ENCODE measurements at regions not wholly inside any gene's neighbourhood (a gene's known extent, or its start where the extent isn't known, plus 50 kb on each side); places are given as distances from the start of the nearest gene placed in this dataset.
"Not testable (repeated sequence)": the region's sequence is repeated elsewhere in the genome, so short reads cannot be mapped to it uniquely, and the experiment has no call there.

DNA sequence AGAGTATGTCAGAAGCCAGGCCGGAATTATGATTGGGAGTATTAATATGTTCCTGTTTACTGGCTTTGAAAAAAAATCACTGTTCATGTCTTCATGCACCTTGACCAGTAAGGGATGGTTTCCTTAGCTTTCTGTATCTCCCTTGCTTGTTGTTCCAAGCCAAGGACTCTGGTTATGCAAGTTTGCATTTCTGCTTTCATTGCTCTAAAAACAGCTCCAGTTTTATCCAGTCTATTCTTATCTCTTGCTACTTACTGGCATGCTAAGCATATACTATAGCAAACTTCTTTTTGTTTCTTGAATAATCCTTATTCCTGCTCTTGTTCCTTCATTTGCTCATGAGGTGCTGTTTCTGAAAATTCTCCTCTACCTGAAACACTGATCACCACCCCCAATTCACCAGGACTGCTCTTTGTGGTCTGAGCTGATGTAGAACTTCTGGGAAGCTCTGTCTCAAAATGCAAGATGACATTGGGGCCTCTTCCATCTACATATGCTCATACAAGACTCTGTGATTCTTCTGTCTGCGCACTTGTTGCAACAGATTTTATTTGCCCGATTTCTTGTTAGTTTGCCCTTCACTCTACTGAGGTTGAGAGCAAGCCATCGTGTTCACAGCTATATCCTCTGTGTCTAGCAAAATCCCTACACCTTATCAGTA, 173.0 kb downstream of the EBLN2 start:
- no peak for DNase-seq

DNA sequence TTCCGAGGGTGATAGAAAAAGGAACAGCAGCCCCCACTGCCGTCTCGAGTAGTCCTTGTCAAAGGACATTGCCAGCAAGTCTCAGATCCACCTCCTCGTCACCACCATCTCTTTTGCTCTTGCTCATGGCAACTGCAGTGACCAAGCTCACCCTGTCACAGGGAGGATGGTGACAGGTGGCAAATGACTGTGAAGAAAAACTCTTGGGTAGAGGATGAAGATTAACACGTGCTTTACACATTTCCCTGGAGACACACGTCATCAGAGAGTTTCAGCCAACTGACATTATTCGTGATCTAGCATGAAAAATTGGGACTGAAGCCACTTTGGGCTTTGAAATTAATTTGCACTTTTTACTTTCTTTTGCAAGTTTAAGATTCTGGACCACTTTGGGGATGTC, 174.3 kb downstream of the EBLN2 start:
- no peak for DNase-seq

DNA sequence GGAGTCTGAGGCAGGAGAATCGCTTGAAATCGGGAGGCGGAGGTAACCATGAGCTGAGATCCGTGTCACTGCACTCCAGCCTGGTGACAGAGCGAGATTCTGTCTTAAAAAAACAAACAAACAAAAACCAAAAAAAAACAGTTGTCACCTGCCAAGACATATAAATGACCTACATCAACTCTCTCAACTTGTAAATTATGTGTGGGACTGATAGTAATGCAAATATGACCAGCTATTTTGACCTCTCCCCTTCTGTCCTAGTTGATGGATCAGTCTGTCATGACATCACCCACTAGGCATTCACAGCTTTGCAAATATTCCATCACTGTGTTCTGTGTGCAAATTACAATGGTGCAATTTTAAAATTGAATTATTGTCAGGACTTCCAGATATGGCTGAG, 175.4 kb downstream of the EBLN2 start:
- DNase-seq = no peak

DNA sequence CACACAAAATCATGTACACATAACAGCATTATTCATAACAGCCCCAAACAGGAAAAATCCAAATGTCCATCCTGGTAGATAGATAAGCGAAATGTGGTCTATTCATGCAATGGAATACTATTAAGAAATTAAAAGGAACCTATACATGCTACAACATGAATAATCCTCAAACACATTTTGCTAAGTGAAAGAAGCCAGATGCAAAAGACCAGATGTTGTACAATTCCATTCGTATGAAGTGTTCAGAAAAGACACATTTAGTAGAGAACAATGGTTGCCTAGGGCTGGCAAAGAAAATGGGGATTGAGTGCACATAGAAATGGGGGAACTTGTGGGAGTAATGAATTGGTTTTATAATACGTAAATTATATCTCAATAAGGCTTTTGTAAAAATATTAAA, 182.3 kb downstream of the EBLN2 start:
- DNase-seq = no peak

DNA sequence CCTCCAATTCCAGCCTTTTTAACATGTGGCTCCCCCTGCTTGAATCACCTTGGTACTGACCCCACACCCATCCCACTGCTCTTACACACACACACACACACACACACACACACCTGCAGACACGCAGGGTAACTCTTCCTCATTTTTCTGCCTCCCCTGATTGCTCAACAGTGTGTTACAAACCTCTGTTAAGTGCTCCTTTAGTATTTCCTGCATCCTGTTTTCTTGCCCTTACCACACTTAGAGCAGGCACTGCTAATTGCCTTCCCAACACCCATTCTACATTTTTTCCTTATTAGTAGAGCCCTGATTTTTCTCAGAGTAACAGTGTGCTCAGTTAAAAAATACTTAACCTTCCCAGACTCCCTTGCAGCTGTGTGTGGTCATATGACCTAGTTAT, 184.0 kb downstream of the EBLN2 start:
- DNase-seq = no peak

DNA sequence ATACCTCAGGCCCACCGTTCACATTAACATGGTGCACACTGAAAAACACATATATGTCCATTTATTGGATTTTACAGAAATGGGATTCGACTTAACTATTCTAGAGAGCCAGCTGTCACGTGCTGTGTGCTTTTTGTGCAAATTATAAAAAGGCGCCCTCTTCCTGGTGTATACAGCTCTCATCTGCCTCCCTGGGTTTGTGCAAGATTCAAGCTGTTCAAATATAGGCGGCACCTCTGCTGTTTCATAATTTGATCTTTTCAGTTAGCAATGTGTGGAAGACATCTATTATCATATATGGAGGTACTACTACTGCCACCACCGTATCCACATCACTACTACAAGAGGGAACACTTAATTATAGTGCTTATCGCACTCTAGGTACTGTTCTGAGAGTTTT, 187.6 kb downstream of the EBLN2 start:
- DNase-seq = no peak

DNA sequence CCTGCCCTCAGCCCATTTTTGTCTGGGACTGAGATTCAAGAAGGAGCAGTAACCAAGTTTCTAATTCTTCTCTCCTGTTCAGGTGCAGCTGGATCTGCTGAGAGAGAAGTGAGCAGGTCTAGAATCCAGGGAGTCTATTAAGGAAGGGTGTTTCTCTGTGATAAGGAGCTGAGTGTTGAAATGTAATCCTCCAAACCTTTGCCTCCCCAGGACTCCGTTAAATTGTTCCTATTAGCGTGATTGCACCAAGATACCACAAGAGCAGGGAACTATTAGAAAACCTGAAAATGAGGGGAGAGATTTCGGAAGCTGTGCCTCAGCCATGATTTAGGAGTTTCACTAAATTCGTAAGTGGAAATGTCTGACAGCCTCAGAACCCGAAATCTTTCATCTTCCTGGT, 192.6 kb downstream of the EBLN2 start:
- DNase-seq = no peak

DNA sequence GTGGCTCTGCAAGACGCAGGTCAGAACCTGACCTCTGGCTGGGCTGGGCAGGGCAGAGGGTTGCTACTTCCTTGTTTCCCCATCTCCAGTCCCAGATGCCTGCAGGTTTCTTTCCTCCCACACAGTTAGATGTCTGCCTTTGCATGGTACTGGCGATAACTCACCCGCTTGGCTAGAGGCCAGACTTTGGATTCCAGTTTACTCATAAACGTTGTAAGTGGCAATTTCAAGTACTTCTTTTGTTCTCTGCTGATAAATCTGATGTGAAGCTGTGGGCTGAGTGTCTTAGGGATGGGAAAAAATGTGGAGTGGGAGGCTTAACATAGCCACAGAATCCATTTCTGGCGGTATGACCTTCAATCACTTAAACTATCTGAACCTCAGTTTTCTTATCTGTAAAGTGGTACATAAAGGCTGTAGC, 194.2 kb downstream of the EBLN2 start:
- DNase-seq = no peak

DNA sequence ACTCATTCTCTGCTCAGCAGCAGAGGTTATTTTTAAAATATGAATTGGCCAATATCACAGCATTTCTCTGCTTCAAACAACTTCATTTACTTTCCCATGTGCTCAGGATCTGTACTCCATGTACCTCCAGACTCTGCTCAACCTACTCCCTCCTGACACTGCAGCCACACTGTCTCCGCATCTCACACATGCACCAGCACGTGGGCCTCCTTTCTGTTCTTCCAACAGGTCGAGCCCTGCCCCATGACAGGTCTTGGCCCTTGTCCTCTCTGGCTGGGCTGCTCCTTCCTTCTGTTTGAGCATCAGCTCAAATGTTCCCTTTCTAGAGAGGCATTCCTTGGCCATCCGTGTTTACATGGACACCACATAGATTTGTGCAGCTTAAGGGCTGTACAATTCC, 195.7 kb downstream of the EBLN2 start:
- no peak for DNase-seq

DNA sequence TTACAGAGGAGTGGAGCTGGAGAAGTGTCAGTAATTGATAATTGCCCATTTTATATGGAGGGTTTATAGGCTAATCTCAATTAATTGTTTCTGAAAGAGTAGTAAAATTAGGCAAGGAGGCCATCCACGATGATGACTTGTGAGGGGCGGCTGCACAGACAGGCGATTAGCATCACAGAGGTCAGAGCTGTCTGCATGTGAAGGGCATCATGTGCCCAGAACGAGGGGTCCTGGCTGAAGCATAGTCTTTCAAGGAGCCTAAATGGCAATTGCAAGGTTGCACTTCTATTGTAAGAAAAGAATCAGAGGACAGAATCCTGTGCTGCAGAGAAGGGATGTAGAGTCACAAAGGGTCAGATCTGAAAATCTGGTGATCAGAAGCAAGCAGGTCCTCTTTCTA, 196.6 kb downstream of the EBLN2 start:
- DNase-seq = no peak

DNA sequence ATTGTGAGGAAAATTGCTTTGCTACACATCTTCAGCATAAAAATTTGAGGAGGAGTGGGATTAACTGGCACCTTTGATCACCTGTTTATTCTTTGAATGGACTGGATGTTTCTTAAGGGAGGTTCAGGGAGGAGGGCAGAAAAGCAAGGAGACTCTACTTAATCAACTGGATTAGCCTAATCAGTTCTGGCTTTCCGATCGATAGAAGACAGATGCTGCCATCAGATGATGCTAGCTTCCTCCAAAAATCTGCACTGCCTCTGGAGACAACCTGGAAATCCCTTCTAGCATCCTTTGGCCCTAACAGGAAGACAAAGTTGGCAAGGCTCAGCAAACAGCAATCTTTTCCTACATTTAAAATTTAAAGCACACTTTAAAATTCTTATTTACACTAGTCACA, 197.8 kb downstream of the EBLN2 start:
- DNase-seq = no peak

DNA sequence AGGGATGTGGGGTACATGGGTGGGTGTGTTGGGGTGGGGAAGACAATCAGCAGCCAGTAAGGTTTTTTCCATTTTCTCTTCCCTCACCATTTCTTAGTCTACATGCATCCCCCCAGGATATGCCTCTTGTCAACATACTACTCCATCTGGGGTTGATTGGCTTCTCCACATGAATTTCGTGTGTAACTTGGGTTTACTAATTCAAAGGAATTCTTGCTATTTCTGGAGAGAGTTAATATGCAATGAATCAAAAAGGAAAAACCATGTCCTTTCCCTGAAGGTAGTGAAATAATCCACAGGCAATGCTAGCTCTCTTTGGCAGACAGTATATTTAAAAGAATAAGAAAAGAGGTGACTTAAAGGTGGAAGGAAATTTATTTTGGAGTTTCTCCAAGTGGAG, 198.4 kb downstream of the EBLN2 start:
- DNase-seq = no peak

DNA sequence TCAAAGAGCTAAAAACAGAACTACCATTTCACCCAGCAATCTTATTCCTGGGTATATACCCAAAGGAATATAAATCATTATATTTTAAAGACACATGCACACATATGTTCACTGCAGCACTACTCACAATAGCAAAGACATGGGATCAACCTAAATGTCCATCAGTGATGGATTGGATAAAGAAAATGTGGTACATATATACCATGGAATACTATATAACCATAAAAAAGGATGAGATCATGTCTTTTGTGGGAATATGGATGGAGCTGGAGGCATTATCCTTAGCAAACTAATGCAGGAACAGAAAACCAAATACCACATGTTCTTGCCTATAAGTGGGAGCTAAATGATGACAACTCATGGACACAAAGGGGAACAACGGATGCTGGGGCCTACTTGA, 205.1 kb downstream of the EBLN2 start:
- not testable (repeated sequence) for DNase-seq

DNA sequence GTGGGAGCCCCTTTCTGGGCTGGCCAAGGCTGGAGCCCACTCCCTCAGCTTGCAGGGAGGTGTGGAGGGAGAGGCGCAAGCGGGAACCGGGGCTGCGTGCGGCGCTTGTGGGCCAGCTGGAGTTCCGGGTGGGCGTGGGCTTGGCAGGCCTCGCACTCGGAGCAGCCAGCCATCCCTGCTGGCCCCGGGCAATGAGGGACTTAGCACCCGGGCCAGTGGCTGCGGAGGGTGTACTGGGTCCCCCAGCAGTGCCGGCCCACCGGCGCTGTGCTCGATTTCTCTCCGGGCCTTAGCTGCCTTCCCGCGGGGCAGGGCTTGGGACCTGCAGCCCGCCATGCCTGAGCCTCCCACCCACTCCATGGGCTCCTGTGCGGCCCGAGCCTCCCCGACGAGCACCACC, 207.7 kb downstream of the EBLN2 start:
- not testable (repeated sequence) for DNase-seq

DNA sequence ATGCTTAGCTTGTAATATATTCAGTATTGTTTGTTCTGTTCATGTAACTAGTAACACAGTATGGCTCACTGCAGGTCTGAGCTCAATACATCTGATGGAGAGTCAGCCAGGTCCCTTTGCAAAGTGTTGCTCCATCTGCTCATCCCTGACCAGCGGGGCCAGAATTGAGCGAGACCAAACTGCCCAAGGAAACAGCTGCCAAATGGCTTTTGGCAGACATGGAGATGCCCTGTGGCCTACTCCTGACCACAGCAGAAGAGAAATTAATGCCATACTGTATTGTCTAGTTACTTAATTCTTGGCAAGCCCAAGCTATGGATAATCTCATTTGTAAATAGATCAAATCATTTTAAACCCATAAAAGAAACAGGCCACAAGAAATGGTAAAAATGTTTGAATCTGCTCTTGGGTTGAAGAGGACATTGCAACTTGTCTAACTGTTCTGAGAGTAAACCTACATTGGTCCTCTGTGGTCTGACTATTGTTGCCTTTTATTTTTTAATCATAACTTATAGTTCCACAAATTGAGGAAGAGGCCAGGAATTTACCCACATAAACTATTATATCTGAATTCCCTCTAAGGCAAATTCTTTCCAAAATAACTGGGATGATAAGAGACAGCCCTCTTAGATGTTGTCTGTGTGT, 209.5 kb downstream of the EBLN2 start:
- no peak for DNase-seq

DNA sequence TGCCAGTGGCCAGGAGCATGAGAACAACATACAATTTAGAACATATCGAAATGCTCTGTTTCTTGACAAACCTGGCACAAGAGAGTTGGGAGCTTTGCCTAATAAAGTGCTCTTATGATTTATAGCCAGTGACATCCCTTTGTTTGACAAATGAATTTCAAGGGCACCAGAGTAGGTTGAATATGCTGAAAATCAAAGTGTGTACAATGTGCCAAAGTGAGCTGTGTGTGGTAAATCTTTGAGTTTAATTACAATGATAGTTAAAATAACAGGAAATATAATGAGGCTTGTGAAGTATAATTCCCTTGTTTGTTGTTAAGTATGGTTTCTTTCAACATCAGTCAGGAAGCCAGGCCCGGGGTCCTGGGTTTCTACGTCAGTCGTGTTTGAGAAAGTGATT, 211.9 kb downstream of the EBLN2 start:
- no peak for DNase-seq

DNA sequence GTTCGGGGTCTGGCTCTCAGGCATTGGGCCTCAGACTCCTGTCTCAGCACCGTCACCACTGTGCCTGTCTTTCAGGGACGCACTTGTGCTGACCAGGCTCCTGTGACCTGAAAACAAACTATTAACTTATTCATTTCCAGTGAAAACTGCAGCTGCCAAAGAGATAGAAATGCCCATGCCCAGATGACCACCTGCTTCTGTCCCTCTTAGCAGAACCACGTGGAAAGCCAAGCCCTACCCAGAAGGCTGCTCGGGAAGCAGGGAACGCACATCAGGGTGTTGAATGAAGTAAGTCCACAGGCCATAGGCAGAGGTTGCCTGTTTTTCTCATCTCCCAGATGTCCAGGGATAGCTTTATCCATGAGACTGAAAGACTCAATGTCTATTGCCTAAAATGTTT, 219.3 kb downstream of the EBLN2 start:
- no peak for DNase-seq

DNA sequence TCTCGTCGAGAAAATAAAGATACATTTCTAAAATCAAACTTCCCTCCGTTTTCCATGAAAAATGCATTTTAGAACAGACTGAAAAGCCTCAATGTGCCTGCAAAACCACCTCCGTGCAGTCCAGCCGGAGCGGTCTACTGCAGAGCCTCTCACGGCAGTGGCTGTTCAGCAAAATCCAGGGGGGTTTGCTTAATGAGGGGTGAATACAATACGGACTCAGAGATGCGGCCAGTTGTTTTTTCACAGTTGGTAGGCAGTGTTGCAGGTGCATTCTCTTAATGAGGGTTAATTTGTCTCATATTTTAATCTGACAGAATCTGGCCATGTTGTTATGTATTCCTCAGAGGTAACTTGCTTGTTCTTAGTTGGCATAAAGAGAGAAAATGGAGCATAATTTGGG, 223.0 kb downstream of the EBLN2 start:
- no peak for DNase-seq

DNA sequence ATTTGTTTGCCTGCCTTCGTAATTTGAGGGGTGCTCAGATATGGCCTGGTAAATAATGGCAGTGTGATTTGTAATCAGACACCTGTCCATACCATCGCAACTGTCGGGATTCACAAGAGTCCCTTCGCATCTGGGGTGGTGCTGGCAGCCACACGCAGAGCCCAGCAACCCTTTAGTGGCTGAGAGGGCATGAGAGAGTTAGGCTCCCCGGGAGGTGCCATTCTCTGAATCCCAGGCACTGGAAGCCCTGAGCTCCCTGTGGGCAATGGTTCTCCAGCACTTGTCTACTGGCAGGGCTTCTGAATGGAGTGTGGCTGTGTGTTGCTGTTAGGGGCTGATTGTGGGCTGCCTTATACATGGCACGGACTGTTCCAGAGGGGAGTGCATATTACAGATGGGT, 230.1 kb downstream of the EBLN2 start:
- no peak for DNase-seq

DNA sequence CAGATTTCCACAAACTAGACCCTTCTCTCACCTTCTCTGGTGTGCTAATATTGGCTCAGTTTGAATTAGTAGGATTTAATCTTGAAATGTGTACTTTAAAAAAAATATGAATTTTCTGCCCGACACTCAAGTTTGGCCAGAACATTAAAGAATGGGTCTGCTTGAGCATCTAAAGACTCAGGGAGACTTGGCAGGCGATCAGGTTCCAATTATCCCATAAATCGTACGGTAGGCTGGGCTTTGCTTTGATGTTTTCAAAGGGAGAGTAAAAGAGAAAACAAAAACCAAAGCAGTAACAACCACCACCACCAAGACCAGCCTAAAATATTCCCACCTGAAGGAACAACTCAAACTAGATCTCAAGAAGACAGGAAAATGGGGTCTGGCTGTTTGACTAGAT, 230.8 kb downstream of the EBLN2 start:
- no peak for DNase-seq

DNA sequence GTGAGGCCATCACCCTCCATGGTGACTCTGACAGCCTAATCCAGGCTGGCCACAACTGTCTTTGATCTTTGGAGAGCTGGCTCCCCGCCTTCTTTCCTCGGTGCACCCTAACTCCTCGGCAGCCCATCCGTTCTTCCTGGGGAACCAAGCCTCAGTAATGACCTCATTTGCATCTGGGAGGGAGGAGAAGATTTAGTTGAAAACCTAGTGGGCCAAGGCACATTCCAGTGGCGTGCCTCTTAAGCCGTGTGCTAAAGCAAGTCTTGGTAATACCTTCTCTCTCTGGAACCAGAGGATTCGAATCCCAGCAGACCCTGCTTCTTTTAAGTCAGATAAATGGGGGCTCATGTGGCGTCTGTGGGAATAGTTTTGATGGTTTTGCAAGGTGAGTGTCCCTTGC, 233.1 kb downstream of the EBLN2 start:
- no peak for DNase-seq

DNA sequence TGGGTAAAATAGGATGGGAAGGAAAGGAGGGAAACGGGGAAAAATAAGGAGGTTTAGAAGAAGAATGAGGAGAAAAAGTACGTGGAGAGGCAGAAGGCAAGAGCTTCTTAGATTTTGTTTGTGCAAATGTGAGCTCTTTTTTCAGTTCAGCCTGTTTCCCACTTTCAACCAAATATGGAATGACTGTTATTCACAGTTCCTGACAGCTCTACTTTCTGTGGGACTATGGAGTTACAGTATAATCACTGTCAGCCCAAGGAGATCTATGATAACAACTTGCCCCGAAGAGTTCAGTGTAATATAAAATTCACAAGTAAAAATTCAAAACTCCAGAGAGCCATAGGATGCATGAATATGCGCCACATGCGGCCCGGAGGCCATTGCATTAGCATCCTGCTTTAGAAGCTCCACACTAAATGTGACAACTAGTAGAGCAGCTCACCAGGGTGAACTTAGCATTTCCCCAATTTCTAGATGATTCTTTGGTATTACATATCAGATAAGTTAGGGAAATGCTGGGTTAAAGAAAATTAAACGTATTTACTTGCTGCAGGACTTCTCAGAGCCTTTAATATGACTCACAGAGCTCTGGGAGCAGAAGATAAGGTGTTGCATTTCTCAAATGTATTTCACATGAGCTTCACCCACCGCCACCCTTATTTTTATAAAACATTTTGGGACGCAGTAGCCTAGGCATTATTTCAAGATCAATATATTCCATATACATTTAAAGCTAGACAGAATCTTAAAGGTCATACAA, 234.6 kb downstream of the EBLN2 start:
- DNase-seq = no peak

DNA sequence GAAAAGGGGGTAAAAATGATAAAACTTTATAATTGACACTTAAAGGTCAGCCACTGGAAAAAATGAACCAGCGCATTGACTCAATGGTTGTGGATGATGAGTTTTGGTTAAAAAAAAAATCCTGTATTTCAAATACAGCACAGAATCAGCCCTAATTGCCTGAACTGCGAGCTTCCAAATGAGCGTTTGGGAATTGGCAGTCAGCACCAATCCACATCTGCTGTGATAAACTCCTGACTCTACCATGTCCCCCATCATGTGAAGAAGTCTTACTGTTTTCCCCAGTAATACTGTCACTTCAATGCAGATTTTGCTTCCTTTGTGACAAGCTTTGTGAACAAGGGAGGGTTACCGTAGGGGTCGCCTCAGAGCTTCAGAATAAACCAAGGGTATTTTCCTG, 235.4 kb downstream of the EBLN2 start:
- no peak for DNase-seq
